NCI-H2029 treated with DMSO at 0.1 percent for 48 hours (cell line): ENCODE measurements at regions not wholly inside any gene's neighbourhood (a gene's known extent, or its start where the extent isn't known, plus 50 kb on each side); places are given as distances from the start of the nearest gene placed in this dataset.

Source experiments
- DNase-seq: peaks from one replicate; lab custom pipeline; 2025; lab: John Stamatoyannopoulos, UW

DNA sequence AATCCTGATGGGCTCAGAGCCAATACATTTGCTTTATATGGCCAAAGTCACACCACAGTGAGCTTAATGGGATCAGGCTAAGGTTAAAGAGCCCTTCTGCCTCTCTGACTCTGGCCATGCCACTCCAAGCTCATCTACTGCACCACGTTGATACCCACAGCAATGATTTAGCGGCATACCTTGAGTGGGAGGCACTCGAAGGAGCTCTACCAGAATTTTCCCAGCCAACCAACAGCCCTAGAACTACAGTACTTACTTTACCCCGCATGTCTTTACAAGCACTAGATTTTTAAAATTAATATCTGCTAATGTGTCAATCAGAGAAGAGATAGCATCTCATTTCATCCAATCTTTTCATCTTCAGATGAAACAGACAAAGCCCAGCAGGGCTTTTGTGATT is 300.5 kb downstream of the GRIN2B start:
- DNase-seq = no peak

DNA sequence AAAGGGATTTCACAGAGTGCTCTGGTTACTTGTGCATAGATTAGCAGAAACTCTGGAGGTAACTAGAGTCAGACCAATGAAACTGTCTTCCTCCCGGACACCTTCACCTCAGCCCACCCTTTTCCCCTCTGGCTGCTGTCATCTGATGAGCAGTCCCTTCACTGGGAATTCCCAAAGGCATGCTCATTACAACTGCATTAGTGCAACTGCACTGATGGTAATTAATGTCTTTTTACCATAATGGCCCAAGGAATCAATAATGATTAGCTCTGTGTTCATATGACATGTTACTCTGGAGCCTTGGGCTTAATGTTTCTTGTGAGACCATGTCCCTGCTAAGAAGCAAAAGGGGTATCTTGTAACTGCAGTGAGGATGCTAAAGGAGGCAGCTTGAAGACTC is 304.5 kb downstream of the GRIN2B start:
- no peak for DNase-seq

- no peak for DNase-seq
Observed at GRCh38 chr12:13670285-13670866, 311.0 kb downstream of the GRIN2B start.

DNA sequence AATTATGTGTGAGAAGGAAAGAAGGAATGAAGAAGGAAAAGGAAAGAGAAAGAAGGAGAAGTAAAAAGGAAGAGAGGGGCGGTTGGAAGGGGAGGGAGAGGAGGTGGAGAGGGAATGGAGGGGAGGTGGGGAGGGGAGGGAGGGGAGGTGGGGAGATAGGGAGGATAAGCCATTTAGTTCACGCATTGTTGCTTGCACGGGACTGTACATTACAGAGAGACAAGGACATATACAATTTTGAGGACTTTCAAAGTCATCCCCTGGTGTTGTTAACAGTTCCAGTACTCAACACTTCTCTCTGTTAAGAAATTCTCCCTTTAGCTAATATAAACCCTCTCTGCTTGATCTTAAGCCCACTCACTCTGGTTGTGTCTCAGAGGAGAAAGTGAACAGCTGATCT is 312.5 kb downstream of the GRIN2B start:
- DNase-seq = no peak

GRCh38 chr12:13666806-13667205 is 314.6 kb downstream of the GRIN2B start:
- DNase-seq = no peak

GRCh38 chr12:13661005-13661887 is 320.2 kb downstream of the GRIN2B start:
- no peak for DNase-seq

GRCh38 chr12:13654456-13654855 is 326.9 kb downstream of the GRIN2B start:
- DNase-seq = no peak

GRCh38 chr12:13652105-13652504 is 329.3 kb downstream of the GRIN2B start:
- DNase-seq = no peak

DNA sequence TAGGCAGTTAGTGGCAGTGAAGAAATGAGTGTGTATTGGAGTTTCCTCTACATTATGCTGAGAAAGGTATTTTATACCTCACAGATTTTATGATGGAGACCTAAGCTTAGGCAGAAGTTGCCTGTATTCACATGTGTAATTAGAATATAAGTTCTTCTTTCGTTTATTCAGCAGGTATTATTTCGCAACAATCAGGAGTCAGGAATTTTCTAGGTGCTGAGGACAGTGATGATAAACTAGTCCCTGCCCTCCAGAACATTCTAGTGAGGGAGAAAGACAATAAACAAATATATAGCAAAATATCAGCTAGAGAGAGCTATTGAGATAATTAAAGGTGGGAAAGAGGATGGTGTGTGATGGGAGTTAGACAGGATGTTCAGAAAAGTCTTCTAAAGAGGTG is 345.7 kb downstream of the GRIN2B start:
- DNase-seq = no peak

GRCh38 chr12:13631873-13632272 is 349.5 kb downstream of the GRIN2B start:
- no peak for DNase-seq

DNA sequence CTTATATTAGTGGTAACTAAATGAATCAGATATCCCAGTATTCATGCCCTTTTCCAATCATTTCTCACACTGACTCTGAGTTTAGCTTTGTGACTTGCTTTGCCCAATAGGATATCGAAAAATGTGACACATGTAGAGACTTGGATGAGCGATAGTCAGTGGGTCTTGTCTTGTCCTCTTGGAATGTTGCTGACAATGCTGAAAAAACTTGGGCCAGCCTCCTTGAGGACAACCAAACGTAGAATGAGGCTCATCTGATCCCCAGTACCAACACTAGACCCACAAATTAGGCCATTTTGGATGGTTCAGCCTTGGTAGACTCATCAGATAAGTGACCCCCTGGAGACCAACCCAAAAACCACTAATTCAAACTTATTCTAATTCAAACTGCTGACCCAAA is 351.0 kb downstream of the GRIN2B start:
- no peak for DNase-seq

- DNase-seq = no peak
Observed at GRCh38 chr12:13628067-13628466, 353.3 kb downstream of the GRIN2B start.

DNA sequence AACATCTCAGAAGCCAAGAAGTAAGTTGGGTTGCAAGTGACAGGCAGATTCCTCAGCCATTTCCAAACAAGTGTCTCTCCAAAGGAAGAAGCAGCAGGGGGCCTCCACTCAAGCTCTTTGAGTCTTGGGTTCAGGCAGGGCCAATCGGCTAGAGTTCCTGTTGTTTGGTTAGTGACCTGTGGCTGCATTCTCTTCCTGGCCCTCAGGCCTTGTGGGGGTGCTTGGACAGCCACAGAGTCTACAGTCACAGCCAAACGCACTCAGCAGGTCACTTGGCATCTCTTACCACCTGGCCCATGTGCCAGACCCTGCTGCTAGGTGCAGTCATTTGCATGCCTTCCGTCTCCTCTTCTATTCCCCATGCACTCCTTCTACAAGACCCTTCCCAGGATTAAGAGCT is 353.9 kb downstream of the GRIN2B start:
- DNase-seq = no peak

DNA sequence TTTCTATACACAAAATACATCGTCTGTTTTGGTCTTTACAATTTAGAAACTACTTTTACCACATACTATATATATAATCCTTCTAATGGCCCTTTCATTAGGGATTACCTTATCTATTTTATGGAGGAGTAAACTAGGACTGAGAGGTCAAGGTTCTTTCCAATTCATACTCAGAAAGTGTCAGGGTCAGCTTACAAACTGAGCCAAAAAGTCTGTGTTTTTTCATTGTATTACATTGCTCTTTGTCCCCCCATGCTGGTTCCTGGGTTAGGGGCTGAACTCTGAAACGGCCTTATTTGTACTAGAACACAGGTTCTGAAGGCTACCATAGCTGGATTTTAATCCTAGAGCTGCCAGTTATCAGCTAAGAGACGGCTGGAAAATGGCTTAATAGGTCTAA is 368.1 kb downstream of the GRIN2B start:
- no peak for DNase-seq

- DNase-seq = no peak
Observed at GRCh38 chr12:13609894-13610679, 371.3 kb downstream of the GRIN2B start.

- DNase-seq = no peak
Observed at GRCh38 chr12:13606290-13606689, 375.1 kb downstream of the GRIN2B start.

- no peak for DNase-seq
Observed at GRCh38 chr12:13603953-13604352, 377.4 kb downstream of the GRIN2B start.

DNA sequence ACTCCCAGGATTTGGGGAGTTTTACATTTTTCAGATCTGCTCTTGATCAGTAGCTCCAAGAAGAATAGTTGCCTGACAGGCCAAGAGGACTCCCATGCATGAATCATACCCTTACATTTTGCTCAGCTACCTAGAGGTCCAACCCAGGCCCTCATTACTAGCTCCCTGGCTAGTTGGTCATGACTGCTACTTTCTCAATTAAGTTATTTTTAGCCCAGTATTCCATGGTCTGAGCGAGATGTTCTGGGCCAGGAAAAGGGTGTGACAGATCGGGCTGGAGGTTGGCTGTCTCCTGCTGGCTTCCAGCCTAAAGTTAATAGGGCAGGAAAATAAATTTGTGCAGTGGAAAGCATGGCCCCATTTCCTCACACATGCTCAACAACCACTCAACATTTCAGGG is 379.2 kb downstream of the GRIN2B start:
- no peak for DNase-seq

DNA sequence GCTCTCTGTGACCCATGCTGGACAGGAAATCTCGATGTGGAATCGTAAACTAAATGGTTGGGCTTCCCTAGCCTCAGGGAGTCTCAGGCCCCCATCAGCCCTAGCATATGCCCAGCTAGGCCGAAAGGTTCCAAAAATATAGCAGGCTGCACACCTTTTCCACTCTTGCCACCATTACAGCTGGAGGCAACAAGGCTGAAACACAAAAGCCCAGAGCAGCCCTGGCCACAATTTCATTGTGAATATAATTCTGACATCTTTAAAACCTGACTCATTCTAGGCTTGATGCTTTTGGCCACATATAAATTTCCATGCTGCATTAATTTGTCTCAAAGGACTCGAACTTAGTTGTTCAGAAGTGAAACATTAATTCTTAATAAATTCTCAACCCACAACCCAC is 382.2 kb downstream of the GRIN2B start:
- no peak for DNase-seq

DNA sequence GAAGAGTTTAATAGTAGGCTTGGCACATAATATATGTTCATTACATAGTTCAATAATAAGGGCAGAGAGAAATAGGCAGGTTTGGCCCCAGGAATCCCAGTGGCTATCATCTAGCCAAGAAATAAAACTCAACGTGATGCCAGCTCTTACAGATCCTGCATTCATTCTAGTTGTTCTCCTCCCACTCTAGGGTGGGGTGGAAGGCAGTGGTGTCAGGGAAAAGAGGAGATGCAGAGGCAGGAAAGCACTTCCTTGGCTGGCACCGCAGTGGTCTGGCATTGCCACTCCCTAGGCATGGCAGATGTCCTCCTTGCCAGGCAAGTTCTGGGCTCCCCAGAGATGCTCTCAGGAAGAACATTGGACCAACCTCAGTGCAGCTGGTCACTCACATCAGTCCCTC is 383.6 kb downstream of the GRIN2B start:
- no peak for DNase-seq

DNA sequence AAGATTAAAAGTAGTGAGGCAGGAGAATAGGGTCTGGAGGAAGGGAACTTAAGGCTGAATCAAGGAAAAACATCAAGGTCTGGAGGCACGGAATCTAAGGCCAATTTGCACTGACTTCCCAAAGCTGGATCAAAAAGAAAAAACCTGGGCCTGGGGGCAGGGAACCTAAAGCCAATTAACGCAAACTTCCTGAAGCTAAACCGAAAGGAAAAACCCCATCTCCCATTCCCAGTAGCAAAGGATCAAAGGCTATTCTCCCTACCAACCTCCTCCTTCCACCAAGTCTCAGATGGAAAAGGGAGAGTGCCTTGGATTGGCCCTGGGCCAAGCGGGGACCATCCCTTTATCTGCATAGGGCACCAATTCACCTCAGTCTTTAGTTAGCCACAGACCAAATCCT is 384.2 kb downstream of the GRIN2B start:
- no peak for DNase-seq

DNA sequence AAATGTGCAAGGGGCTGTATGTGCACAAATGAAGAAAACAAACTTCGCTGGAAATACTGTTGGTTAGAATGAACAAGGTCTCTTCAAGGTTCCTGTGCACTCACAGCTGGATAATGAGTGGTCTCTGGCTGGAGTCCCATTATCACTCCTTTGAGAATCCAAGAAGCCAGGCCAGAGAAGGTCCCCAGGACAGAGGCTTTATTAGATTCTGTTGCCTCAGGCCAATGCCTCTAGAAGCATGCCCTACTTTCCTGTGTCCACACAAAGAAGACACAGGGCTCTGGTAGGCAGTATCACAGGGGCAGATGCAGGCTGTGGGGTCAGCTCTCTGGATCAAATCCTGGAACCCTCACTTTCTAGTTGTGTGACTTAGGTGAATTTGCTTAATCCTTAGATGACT is 384.7 kb downstream of the GRIN2B start:
- DNase-seq = no peak
